Activated T-helper 1 cell treated with Interleukin-2 at 50 U/mL for 16 hours (primary cell): ENCODE measurements at regions not wholly inside any gene's neighbourhood (a gene's known extent, or its start where the extent isn't known, plus 50 kb on each side); places are given as distances from the start of the nearest gene placed in this dataset.

Experiments used
- DNase-seq: peaks from one replicate; pipeline ENCODE4 v3.0.0-alpha.2; 2020; ENCODE audit warnings: low read depth

DNA sequence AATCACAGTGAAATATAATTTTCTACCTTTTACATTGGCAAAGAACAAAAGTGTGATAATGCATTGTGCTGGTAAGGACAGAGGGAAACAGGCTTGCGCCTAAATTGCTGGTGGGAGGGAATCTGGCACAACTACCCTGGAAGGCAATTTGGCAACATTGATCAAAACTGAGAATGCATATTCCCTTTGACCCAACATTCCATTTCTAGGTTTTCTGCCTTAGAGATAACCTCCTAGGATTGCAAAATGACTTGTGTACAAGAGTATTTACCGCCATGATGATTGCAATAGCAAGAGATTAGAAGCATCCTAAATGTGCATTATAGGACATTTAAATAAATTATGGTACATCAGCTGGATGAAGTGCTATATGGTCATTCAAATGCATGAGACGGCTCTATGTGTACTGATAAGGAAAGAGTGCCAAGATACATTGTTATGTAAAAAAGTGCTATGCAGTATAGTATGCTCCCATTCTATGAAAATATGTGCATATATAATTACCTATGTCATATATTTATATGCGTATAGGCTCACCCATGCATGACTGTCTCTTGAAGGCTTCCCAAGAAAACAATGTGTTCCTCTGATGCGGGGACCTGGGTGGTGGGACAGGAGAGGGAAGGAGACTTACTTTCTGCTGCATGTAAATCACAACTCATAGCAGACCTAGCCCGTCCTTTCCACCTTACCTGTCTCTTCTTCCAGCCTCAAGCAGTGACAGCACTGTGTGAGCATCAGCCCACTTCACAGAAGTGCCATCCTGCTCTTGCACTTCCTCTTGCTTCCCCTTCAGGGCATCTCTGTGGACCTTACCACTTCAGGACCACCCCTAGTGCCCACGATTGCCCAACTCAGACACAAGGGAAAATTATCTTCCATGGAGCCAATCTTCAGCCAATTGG is 249.9 kb upstream of the TLE3 start:
- DNase-seq: no peak

- no peak for DNase-seq
These were observed 247.7 kb upstream of the TLE3 start for GRCh38 chr15:70345251-70346019.

DNA sequence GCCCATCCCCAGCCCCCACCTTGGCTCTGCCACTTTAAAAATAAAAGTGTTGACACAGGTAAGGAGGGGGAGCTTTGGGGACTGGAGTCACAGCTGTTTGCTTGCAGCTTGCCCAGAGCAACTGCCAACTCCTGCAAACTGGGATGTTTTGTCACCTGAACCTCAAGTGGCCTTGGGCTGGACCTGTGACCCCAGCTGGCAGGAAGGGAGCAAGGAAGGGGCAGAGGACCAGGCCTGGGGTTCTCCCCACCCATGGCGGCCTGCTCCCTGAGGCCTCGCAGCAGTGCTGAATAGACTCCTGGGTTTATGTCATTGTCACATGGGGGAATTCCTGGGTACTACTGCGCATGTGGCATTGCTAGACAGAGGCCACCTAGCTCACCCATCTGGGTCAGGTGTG is 246.9 kb upstream of the TLE3 start:
- no peak for DNase-seq

GRCh38 chr15:70343961-70344621 is 246.4 kb upstream of the TLE3 start:
- no peak for DNase-seq

DNA sequence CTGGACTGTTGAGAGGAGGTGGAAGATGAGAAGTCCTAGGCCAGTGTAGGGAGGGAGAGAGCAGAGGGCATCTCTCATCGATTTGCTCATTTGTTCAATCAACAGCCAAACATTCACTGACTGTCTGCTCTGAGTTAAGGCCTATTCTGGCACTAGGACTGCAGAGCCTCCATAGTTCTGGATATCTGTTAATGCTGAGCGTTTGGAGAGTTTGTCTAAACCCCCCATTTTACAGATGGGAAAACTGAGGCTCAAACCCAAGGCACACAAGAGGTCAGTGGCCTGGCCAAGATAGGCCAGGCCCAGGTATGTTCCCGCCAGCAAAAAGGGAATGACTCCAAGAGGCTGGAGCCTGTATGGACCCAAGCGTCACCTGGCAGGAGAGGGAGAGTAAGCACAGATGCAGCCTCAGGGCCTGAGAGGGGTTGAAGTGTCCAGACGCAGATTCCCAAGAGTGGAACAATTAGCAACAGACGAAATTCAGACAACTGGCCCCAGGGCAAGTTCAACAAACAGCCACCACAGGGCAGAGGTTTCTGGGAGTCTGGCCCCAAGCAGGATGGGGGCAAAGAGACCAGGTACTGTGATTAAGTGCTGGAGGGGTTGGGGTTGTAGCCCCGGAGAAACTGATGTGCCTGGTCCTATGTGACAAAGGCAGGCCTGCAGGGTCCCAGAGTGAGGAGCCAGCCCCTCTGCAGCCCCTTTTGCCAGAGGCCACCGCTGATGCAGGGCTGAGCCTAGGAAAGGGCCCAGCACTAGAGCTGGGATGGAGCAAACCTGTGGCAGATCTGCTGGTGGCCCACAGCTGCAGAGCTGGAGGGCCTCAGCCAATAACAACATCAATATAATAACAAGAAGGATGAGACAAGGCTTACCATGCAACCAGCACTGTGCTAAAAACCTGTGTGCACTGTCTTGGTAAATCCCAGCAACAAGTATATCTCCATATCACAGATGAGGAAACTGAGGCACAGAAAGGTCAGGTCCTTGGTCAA is 245.1 kb upstream of the TLE3 start:
- DNase-seq: no peak

DNA sequence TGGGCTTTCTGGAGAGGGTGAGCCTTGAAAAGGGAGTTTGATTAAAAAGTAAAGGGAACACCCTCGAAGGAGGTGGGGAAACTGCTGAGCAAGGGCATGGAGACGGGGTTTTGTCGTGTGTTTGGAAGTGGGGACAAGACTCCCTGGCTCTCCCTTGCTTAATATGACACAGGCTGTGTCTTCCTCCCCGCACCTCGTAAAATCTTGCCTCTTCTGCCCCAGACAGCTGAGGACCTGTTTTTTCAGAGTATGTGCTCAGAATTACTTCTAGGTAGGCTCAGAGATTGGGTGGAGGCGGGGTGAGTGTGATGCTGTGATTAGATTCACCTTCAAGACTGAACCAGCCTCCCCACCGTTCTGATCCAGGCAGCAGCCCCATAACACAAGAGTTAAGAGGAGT is 244.4 kb upstream of the TLE3 start:
- no peak for DNase-seq

DNA sequence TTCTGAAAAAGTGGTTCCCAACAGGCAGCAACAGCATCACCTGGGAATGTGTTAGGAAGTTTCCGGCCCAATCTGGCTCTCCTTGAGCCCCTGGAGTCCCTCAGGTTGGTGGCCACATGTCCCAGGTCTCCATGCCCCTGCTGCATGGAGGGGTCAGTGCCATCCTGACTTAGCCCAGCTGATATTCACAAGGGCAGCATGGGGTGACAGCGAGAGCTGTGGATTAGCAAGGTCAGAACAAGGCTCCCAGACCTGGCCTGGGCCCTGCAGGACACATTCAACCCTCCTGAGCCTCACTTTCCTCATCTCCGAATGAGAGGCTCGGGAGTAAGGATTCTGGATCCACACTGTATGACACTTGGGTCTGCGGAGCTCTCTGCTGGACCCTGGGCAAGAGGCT is 243.8 kb upstream of the TLE3 start:
- DNase-seq: no peak

DNA sequence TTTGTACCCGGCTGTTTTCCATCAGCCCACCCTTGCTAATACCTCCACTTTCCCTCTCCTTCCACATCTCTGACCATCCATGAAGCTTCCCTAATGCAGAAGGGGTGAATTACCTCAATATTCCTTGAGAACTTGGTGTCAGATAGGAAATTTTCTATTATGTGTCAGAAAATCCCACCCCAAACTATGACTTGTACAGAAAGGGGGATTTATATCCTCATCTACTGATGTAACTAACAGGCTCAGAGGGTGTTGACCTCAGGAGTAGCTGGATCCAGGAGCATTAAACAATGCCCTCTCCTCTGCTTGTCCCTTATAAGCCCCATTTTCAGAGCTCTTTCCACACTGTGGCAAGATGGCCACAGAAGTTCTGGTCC is 242.8 kb upstream of the TLE3 start:
- DNase-seq: no peak

DNA sequence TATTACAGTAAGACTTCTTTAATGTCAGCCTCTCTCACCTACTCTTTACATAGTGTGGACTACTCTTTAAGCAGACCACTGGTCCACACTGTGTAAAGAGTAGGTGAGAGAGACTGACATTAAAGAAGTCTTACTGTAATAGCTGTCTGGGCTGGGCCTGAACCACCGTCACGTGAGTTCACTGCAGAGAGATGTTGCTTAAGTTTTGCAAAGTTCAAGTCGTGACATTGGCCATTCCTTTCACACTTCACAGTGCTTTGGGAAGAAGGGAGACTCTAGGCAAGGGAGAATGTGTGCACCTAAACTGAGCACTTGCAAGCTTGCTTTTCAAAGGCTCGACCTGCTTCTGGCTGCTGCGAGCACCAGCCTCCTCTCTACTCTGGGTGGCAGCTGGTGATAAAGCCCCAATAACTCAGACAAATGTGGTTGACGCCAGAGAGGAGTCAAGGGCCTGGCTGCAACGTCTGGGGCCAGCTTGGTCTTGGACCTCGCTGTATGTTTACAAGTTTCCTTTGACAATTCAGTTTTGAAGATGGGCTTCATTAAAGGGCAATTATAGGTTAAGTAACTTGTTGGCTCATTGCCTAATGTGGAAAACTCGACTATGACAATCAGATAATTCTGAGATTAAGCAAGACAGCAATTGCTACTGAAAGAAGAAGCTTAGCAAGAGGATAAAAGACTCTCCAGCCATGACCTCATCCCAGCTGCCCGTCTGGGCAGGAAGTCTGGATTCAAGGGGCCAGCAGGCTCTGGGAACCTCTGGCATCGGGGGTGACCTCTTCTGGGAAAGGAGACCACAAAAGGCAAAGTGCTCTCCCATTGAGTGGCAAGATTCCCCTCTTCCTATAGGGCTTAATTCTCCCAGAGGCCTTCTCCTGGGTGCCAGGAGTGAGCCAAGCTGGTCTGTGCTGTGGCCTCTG is 242.1 kb upstream of the TLE3 start:
- DNase-seq: no peak

- no peak for DNase-seq
These were observed 239.8 kb upstream of the TLE3 start for GRCh38 chr15:70337277-70338186.

DNA sequence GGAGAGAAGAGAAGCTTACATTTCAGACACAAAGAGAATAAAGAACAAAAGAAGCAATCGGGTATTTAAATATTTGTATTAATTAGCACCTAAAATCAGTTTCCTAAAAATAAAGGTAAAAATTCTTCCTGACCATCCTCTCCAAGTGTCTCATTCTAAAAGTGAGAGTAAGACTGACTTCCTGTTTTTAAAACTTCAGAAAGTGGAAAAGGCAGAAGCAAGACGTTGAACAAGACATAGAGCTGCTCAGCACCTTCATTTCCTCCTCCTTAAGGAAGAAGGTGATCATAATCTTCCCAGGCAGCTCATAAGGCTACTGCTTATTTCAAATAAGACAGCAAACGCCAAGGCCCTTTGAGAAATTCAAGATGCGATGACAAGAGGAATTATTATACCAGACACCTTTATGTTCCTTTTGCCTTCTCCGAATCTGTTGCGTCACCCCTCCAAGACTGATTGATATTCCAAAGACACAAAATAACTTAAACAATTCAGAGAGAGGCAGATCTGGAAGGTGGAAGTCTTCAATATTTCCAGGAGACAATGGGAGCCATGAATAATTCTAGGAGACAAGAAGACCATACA is 238.8 kb upstream of the TLE3 start:
- no peak for DNase-seq

DNA sequence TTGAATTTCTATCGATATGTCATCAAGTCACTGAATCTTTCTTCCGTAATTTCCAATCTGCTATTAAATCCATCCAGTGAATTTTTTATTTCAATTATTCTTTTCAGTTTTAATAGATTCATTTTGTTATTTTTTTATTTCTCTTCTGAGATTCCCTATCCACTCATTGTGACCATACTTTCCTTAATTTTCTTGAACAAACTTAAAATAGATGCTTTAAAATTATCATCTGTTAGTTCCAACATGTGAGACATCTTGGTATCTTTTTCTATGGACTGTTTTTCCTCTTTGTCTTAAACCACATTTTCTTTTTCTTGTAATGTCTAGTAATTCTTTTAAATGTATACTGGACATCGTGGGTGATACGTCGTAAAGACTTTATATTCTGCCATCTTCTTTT is 236.6 kb upstream of the TLE3 start:
- DNase-seq: no peak

- no peak for DNase-seq
These were observed 231.5 kb upstream of the TLE3 start for GRCh38 chr15:70329179-70329578.

DNA sequence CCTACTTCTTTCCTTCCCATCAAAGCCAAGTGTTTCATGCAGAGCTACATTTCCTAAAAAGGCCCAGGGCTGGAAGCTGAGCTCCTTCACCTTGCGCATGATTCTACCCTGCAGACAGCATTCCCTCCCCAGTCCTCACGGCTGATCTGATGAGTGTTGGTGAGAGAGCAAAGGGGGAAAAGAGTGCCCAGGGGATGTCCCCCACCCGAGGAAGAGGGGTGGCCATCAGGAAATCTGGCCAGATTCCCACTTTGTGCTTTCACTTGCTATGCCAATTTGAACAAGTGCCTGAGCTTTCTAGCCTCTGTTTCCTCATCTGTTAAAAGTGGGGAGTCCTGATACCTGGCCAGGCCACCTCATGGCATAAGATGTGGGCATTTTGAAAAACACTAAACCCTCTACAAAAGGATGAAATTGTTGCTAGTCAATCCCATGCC is 231.0 kb upstream of the TLE3 start:
- no peak for DNase-seq

DNA sequence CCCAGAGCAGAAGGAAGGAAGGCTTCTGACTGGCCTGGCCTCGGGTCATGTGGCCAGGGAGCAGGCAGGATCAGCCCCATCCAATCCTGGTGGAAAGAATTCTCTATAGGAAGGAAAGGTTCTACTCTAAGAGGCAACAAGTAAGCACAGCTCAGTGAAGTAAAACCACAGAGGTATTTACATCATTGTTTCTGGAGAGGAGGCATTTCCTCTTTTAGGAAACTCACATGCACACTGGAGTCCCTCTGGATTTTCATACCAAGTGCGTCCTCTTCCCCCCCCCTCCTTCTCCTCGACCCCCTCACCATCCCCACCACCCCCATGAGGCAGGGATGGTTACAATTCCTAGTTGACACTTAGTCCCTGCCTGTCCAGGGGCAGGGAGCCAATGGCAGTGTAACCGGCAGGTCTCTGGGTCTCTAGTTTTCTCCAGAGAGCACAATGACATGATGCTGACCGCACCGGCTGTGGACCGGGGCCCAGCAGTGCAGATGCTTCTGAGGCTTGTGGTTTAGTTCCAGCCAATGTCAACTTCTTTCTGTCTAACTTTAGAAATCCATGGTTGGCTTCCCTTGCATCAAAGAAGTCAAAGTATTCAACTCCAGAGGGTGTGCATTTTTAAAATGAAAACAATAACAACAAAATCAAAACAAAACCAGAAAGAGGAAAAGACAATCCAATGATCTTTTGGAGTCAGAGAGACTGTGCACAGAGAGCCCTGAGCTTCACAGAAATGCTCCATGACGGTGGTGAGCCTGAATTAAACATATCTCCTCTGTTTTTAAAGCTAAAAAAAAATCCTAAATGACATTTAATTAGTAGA is 230.3 kb upstream of the TLE3 start:
- DNase-seq: no peak

DNA sequence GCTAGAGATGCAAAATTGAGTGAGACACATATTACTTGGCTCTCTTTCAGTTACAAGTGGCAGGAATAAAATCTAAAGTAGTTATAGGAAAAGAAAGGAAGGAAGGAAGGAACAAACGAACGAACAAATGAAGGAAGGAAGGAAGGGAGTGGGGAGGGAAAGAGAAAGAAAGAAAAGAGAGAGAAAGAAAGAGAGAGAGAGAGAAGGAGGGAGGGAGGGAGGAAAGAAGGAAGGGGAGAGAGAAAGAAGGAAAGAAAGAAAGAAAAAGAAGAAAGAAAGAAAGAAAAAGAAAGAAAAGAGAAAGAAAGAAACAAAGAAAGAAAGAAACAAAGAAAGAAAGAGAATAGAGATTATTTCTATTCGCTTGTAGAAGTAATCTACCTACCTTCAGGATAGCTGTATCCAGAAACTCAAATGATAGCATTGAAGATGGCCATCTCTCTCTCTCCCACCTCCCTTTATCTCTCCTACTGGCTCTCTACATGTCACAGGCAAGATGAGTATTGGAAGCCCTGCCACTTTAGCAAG is 229.7 kb upstream of the TLE3 start:
- DNase-seq: no peak

GRCh38 chr15:70324001-70324974 is 226.6 kb upstream of the TLE3 start:
- DNase-seq: no peak
